HK-2 (cell line): ENCODE measurements at regions not wholly inside any gene's neighbourhood (a gene's known extent, or its start where the extent isn't known, plus 50 kb on each side); places are given as distances from the start of the nearest gene placed in this dataset.
"Not testable (repeated sequence)": the region's sequence is repeated elsewhere in the genome, so short reads cannot be mapped to it uniquely, and the experiment has no call there.

ENCODE experiments used
- DNase-seq: peaks from one replicate; pipeline ENCODE4 v3.0.0-alpha.2; 2018; ENCODE audit not compliant: unreplicated experiment

DNA sequence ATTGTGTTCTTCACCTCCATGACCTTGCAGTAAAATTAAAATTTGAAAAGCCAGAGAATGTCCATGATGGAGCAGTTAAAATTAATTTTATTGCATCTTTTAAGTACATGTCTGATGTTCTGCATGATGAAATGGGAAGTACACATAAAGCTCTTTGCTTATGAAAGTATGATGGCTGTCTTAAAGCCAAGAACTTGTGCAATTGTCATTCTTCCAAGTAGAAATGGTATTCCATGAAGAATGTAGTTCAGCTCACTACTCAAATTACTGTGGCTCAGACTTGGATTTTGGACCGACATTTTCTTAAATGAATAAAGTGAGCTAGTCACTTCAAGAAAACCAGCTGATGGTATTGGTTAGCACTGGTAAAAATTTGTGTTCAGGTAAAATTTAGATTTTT is 161.7 kb upstream of the CXCL13 start:
- no peak for DNase-seq

DNA sequence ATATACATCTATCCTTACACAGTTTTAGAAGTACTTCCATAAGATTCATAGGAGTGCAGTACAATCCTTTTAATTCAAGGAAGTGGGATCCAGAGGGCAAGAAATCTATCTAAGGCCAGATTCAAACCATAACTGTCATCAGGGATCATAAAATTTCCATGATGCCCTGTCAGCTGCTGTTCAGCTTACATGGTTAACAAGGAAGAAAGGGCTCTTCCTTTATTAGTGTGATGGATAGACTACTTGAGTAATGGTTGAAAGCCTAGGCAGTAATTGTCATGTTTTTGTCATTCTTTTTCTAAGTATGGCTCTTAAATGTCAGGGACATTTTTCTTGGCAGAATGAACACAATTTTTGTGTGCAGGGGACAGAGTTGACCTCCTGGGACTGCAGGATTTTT is 159.8 kb upstream of the CXCL13 start:
- DNase-seq, result no peak

DNA sequence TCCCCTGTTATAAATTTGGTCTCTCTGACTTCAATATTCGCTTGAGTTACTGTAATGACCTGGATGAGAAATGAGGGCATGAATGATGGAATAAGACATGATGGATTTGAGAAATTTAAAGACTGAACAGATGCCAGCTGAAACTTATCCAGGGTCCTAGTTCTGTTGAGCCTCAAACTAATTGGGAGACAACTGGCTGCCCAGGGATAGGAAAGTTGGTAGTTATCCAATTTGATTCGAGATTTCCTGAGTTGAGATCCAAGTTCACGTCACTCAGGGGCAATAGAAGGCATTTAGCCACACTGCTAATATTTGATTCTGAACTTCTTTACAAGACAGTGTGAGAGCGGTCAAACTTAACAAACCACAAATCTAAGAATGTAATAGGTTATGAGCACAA is 159.0 kb upstream of the CXCL13 start:
- no peak for DNase-seq

DNA sequence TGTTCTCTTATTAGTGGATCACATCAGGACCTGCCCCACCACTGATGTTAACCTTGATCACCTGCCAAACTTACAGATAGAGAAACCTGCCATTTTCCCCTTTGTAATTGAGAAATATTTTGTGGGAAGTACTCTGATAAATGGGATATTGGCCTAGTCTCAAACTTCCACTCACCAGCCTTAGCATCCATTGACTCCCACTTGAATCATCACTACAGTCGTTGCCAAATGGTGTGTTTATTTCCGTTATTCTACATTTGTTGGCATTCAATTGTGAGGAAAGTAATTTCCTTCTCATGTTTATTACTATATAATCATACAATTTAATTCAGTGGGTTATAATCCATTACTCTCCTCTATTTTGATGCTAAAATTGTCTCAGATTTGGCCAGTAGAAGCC is 156.4 kb upstream of the CXCL13 start:
- no peak for DNase-seq

DNA sequence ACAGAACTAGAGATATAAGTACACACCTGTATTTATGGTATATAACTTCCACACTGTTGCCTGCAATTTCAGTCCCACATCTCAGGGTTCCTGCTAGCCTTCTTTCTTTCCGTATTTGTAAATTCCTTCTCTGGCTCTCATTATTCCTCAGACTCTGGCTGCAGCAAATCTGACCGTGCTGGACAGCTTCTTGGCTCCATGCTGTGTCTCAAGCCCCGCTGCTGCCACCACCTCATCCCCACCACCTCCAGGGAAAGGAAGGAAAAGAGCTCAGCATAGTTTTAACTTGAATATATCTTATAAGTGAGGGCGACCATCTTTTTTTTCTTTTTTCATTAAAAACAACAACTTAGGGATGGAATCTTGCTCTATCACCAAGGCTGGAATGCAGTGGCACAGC is 155.6 kb upstream of the CXCL13 start:
- no peak for DNase-seq

DNA sequence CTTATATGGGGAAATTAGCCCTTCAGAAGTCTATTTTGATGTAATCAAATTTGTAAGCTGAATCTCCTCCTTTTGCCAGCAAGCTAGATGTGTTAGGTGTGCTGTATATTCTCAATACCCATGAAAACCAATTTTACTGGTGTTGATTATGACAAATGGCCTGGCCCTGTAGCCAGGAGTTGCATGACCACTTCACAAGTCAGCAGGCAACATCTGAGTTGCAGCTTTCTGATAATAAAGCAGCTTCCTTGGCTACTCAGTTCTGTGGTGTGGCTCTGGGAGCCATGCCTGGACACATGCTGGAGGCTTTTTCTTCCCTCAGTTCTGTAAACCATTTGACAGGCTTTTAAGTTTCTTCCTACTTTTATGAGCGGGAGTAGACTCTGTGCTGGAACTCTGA is 154.1 kb upstream of the CXCL13 start:
- DNase-seq, result no peak

DNA sequence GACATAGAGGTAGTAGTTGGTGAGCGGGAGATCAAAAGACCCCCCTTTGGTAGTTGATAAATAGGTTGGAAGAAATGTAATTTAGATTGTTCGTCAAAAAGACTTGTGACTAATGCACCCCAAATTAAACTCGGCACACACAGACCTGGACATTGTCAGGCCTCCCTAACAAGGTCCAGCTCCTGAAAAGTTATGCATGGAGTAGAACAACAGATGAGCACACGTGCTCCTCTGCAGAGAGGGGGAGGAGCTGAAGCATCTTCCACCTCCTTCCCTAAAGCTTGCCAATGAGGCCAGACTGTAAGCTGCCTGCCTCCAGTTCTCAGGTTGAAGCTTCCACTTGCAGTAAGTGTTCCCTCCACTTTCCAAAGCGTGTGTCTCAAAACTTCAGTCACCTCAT is 153.5 kb upstream of the CXCL13 start:
- DNase-seq, result not testable (repeated sequence)

DNA sequence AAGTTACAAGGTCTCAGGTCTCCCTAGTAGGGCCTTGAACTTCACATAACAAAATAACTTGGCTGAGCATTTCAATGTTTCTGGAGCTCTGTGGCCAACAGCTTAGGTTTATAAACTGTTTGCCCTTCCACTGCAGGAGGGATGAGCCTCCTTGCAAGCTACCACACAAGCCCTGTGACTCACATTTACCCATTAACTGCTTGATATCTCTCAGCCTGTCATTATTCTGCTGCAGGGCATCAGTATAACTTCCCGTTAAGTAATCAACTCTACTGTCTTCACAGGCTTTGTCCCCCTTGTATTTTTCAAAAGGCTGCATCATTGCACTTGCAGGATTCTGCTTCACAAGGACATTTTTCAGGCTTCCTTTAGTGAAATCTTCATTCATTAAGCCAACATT is 151.7 kb upstream of the CXCL13 start:
- no peak for DNase-seq

DNA sequence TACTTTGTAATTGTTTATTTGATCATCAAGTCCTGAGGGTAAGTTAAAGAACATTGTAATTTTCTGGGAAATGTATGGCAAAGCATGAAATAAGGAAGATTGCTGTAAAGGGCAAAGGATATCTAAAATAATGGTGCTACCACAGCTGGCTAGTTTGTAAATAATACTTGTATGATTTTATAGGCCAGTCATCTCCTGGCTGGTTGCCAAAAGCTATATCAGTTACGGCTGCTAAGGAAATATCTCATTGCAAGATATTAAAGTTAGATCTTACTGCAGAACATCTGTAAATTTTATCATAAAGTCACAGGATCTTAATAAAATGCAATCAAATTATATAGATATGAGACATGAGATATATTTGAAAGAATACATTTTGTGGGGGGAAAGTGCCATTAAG is 150.8 kb upstream of the CXCL13 start:
- no peak for DNase-seq

DNA sequence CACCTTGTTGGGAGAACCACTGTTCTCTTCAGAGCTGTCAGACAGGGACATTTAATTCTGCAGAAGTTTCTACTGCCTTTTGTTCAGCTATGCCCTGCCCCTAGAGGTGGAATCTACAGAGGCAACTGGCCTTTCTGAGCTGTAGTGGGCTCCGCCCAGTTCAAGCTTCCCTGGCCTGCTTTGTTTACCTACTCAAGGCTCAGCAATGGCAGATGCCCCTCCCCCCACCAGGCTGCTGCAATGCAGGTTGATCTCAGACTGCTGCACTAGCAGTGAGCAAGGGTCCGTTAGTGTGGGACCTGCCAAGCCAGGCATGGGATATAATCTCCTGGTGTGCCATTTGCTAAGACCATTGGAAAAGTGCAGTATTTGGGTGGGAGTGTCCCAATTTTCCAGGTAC is 141.5 kb upstream of the CXCL13 start:
- not testable (repeated sequence) for DNase-seq

DNA sequence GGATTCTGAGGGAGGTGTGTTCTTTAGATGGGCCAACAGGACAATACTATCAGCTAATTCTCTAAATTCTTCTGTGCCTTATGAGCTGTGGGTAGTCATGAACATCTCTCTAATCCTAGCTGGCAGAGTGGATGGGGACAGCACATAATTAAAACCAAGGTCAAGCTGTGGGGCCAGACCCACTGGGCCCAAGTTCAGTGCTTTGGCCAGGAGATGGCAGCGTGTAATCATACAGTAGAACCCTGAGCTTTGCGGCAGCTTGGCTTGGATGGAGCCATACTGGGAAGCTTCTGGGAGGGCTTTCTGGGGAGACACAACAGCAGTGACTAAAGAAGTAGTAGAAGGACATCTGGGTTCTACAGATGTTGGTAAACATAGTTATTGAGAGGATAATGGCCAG is 140.3 kb upstream of the CXCL13 start:
- peak; percentile 22 for DNase-seq

DNA sequence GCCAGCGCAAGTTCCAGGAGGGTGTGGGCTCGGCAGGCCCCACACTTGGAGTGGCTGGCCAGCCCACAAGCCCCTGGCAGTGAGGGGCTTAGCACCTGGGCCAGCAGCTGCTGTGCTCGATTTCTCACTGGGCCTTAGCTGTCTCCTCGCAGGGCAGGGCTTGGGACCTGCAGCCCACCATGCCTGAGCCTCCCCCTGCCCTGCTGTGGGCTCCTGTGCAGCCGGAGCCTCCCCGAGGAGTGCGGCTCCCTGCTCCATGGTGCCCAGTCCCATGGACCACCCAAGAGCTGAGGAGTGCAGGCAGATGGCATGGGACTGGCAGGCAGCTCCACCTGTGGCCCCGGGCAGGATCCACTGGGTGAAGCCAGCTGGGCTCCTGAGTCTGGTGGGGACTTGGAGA is 139.2 kb upstream of the CXCL13 start:
- no peak for DNase-seq

DNA sequence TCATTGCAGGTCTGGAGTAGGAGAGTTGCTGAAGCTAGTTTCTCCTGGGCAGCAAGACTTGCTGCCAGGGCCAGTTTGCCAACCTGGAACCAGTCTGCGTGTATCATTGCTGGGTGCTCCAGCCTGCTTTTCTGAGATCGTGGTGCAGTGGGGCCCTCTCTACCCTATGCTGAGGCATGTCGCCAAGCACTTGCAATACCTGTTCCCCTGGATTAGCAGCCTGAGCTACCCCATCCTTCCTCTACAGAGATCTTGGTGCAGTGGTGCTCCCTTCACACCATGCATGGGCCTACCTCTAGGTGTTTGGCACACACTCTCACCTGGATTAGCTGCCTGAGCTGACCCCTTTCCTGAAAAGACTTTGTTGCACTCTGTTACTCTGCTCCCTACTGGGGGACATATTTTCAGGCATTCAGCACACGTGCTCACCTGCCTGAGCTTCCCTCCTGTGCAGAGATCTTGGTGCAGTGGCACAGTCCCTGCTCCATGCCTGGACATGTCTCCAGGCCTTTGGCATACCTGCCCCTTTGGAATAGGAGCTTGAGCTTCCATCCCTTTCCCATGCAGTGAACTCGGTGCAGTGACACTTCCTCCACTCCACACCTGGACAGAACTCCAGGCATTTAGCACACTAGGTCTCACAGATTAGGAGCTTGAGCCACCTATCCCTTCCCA is 133.7 kb upstream of the CXCL13 start:
- DNase-seq, result no peak

DNA sequence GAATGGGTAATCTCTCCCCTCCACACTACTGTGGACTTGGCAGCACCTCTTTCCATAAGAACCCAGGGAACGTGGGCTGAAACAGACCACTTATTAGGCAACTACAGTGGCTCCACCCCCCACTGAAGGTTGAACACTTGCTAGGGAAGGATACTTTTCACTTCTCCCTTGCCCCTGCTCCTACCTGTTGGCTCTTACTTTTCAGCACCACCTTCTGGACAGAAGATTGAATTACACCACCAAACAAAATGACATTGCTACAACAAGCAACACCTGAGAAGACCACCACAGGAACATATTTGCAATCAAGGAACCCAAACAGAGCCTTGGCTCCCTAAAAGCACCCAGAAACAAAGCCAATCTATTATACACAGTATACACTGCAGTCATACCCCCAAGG is 132.1 kb upstream of the CXCL13 start:
- no peak for DNase-seq

DNA sequence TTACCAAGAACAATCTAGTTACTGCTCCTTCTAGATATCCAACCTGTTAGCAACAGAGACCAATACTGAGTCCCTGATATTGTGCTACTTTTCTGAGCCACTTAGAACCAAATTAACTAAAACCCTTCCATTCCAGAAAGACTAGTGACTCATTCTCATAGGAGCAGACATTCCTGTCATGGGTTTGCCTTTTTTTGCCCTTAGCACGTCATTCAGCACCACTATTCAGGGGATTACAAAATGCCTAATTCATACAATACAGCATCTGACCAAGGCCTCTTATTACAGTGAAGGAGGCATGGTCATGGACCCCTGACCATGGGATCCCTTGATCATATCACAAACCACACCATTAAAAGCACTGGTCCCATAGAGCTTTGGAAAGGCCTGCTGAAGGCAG is 123.8 kb upstream of the CXCL13 start:
- DNase-seq, result no peak

DNA sequence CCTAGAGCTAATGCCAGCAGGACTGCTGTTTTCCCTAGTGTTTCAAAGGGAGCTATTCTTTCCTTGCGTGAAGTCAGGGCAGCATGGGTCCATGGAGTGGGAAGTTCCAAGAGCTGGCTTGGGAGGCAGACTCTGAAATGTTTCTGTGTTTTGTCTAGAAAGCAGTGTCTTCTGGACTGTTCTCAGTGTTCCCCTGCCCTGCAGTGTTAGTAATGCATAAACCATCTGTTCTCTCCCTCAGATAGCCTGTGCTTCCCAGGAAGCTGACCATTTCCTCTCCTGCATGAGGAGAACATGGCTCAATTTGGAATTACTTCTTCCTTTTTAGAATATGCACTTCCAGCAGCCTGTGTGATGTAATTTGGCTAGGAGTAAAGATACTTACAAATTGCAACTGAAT is 116.7 kb upstream of the CXCL13 start:
- DNase-seq, result no peak

DNA sequence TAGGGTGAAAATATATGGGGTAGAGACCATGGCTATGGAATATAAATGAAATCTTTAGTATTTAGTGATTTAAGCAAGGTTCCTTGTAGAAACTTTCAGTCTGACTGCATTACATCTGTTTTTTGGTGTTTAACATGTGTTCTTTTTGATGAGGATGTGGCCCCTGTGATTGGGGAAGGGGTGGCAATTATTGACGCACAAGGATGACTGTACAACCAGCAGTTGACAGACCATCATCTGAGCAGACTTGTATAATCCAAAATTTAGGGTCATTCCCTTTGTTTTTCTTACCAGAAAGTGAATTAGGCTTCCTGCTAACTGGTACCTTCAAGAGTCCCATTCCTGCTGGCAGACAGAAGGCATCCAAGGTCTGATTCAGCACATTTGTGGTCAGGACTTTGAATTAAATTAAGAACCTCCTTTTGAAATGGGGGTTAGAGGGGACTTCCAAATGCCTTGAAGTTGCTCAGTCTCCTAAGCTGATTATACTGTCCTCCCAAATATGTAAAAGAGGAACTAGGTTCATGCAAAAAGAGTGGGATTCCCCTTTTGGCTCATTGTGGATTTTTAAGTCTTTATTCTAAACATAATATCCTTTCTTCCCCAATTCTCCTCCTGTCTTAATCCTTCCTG is 112.4 kb upstream of the CXCL13 start:
- no peak for DNase-seq

DNA sequence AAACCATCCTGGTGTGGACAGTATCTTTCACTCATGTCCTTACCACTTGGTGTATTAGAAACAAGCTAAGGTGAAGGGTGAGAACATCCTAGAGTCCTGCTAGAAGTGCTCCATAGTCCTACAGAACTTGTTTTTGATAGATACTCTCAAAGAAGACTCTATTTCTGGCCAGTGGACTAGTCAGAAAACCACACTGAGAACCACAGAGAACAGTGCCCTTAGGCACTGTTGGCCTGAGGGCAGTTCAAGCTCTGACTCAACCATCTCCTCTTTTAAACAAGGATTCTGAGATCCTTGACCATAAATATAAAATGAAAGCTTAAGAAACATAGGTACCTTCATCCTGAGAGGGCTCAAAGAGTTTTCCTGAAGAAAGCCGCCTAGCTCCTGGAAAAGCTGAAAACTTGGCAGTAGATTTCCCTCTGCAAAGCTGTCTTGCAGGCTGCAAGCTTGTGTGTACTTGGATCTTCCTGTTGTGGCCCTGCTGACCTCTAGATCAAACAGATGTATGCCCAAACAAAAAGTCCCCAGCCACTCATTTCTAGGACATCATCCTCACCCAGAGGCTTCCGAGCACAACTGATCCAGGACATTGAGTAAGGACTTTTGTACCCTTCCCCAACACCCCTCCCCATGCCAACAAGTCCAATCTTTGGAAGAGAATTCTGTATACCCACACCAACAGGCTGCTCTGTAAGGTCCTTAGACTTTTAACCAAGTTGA is 111.6 kb upstream of the CXCL13 start:
- no peak for DNase-seq

DNA sequence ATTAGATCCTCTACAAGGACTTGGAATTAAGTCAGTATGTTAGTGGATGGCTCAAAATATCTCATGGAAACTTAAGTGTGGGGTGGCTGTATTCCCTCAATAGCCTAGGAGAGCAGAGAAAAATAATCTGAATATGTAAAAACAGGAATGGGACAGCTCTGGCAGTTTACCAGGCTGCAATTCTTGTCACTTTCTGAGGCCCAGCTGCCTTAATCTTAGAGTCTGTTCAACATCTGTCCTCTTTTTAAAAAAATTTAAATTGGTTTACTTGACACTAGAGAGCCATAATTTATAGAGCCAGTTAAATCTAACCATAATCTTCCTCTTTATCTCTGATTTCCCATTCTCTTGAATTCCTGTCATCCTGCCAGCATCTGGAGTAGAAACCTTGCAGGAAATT is 109.2 kb upstream of the CXCL13 start:
- DNase-seq, result no peak

DNA sequence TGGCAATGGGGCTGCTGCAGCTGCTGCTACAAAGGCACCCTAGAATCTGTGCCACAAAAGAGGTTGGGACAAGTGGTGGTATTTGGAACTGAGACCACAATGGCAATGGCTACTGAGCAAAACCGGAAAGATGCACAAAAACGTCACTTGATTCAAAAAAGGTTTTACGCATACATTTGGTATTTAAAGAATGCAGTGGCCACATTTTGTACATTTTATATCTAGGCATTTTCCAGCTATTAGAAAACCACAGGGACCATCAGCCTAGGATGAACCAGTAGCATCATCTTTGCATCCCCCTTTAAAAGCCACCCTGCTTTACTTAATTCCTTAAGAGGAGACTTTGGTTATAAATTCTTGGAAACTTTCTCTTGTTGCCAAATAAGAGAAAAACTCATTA is 104.8 kb upstream of the CXCL13 start:
- DNase-seq, result no peak

DNA sequence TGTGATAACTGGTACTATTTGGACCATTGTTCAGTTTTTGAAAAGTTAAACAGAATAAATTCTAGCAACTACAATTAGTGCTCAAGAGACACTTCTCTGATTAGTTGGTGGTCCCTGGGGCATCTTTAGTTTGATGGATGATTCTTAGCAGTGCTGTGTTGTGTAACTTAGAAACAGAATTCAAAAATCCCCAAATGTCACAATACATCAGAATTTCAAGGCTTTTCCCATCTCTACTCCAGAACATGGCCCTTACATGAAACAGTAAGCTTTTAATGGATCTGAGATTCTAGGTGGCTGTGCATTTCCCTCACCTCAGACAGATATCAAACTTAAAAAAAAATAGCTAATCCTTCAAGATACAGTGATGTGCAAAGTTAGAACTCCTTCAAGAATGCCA is 104.4 kb upstream of the CXCL13 start:
- DNase-seq, result no peak

DNA sequence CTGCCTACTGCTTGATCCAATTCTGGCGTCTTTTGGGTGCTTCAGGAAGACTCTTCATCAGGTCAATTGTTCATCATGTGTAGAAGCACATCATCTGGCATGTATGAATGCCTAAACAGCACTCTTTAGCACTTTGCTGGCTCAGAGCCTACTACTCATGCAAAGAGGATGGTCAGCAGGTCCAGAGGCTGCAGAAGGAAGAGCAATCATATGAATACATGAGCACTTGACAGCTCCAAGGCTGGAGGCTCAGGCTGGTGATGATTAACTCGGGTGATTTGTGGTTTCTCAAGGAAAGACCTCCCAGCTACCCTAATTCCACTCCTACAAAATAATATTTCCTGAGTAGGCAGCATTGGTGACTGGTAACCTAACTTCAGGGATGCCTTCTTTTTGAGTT is 103.8 kb upstream of the CXCL13 start:
- peak; percentile 15 for DNase-seq

DNA sequence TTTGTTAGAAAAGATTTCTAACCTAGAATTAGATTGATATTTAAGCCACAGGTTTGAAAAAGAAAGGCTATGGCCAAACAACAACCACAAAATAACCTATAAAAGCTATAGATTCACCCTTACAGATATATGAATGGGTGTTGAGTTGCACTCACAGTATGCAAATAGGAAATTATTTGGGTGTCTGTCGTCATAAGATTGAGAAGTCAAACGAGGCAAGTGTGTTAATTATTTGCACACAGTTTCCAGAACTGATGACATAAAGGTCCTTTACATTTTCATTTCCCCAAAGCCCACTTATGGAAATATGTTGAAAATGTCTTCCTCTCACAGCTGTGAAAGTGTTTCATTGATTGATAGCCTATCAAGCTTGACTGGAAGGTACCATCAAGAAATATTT is 101.2 kb upstream of the CXCL13 start:
- DNase-seq, result no peak
